ENCODE measurements at regions not wholly inside any gene's neighbourhood (a gene's known extent, or its start where the extent isn't known, plus 50 kb on each side); places are given as distances from the start of the nearest gene placed in this dataset.
"Not testable (repeated sequence)": the region's sequence is repeated elsewhere in the genome, so short reads cannot be mapped to it uniquely, and the experiment has no call there.

DNA sequence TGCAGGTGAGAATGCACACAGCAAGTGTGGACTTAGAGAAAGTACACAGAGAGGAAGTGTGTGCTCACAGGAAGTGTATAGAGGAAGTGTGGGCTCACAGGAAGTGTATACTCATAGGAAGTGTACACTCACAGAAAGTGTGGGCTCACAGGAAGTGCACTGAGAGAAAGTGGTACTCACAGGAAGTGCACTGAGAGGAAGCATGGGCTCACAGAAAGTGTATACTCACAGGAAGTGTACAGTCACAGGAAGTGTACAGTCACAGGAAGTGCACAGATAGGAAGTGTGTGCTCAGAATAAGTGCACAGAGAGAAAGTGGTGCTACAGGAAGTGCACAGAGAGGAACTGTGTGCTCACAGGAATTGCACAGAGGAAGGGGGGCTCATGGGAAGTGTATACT, 87.1 kb downstream of the ATP6V0E2 start:
- TF ChIP-seq, protein P1, sequence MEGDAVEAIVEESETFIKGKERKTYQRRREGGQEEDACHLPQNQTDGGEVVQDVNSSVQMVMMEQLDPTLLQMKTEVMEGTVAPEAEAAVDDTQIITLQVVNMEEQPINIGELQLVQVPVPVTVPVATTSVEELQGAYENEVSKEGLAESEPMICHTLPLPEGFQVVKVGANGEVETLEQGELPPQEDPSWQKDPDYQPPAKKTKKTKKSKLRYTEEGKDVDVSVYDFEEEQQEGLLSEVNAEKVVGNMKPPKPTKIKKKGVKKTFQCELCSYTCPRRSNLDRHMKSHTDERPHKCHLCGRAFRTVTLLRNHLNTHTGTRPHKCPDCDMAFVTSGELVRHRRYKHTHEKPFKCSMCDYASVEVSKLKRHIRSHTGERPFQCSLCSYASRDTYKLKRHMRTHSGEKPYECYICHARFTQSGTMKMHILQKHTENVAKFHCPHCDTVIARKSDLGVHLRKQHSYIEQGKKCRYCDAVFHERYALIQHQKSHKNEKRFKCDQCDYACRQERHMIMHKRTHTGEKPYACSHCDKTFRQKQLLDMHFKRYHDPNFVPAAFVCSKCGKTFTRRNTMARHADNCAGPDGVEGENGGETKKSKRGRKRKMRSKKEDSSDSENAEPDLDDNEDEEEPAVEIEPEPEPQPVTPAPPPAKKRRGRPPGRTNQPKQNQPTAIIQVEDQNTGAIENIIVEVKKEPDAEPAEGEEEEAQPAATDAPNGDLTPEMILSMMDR (IDR thresholded peaks at IDR 0.05) = not testable (repeated sequence)
- TF ChIP-seq POLR2A (IDR thresholded peaks at IDR 0.05) = not testable (repeated sequence)

Data from breast epithelium (tissue), 3 donors.